ENCODE measurements at regions not wholly inside any gene's neighbourhood (a gene's known extent, or its start where the extent isn't known, plus 50 kb on each side); places are given as distances from the start of the nearest gene placed in this dataset.

DNA sequence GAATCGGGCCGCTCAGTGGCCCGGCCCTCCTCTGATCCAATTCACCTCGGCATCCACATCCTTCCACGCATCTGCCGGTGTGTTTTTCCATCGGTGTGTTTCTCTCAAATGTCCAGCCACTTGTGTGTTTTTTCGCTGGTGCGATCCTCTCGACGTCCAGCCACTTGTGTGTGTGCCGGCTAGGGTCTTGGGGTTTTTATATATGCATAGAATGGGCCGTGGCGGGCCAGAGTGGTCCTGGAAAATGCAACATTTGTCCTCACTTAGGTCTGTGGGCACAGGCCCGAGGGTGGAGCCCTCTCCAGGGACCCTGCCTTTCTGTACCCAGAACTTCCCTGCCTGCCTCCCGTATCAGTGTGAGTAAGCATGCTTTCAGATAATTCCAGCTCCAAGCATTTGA is 1106.4 kb downstream of the AMY1C start:
- no peaks in the 10 kb centered on the region for H3K4me1 ChIP-seq (ENCODE audit: insufficient read depth)
- no peak for DNase-seq (ENCODE audit: extremely low spot score)
- H3K36me3 ChIP-seq (ENCODE audit: insufficient read depth): no peaks in the 10 kb centered on the region
- 95% methylated on average over 16 of the region's 16 CpGs for WGBS
- no peak overlapping the region for H3K4me3 ChIP-seq (ENCODE audit: low read depth, low read length)
- H3K27ac ChIP-seq (ENCODE audit: low read depth): no peak overlapping the region

- Histone ChIP-seq H3K36me3 (ENCODE audit: insufficient read depth) (no peaks in the 10 kb centered on the region), H3K4me3 (ENCODE audit: low read depth, low read length) (no peak overlapping the region), H3K27ac (ENCODE audit: low read depth) (no peak overlapping the region), H3K4me1 (ENCODE audit: insufficient read depth) (no peaks in the 10 kb centered on the region)
- 94% methylated on average over 1 of the region's 1 CpG for WGBS
- DNase-seq (ENCODE audit: extremely low spot score): no peak
Measured at GRCh38 chr1:104856518-104856917, 1106.8 kb downstream of the AMY1C start.

DNA sequence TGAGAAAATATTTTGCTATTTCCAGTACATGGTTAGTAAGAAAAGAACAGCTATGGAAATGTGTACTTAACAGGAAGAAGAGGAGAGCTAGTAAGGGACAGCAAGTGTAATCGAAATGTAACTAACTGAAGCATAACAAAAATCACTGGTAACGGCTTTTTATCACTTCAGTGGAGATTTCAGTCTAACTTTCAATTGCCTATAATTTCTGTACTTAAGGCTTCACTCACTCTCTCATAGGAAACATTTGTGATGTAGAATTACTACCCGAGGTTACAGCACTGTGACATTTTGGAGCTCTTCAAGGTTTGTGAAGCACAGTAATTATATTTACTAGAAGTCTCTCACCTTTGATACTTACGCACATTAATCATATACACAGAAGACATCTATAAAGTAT is 1119.1 kb downstream of the AMY1C start:
- WGBS: 61% methylated on average over 4 of the region's 4 CpGs
- DNase-seq (ENCODE audit: extremely low spot score): no peak
- no peak overlapping the region for H3K27ac ChIP-seq (ENCODE audit: low read depth)

GRCh38 chr1:104874044-104874443 is 1124.3 kb downstream of the AMY1C start:
- H3K36me3 ChIP-seq (ENCODE audit: insufficient read depth): no peaks in the 10 kb centered on the region
- no peak overlapping the region for H3K4me3 ChIP-seq (ENCODE audit: low read depth, low read length)
- DNase-seq (ENCODE audit: extremely low spot score): no peak
- H3K4me1 ChIP-seq (ENCODE audit: insufficient read depth): no peaks in the 10 kb centered on the region
- no peak overlapping the region for H3K27ac ChIP-seq (ENCODE audit: low read depth)
- WGBS: 79% methylated on average over 6 of the region's 6 CpGs

More for the DNA sequence above, 1119.1 kb downstream of the AMY1C start:
- Histone ChIP-seq H3K4me3 (ENCODE audit: low read depth, low read length) (no peak overlapping the region), H3K36me3 (ENCODE audit: insufficient read depth) (no peaks in the 10 kb centered on the region), H3K4me1 (ENCODE audit: insufficient read depth) (no peaks in the 10 kb centered on the region)

DNA sequence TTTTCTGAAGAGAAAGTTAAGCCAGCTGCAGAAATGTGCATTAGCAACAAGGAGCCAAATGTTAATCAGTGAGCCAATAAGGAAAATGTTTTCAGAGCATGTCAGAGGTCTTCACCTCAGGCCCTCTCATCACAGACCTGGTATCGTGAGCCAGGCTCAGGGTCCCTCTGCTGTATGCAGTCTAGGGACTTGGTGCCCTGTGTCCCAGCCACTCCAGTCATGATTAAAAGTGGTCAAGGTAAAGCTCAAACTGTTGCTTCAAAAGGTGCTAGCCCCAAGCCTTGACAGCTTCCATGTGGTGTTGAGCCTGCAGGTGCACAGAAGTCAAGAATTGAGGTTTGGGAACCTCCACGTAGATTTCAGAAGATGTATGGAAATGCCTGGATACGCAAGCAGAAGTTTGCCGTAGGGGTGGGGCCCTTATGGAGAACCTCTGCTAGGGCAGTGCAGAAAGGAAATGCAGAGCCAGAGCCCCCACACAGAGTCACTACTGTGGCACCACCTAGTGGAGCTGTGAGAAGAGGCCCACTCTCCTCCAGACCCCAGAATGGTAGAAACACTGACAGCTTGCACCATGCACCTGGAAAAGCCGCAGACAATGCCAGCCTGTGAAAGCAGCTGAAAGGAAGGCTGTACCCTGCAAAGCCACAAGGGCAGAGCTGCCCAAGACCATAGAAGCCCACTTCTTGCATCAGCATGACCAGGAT is 1128.7 kb downstream of the AMY1C start:
- DNase-seq (ENCODE audit: extremely low spot score): no peak
- 74% methylated on average over 5 of the region's 5 CpGs for WGBS

DNA sequence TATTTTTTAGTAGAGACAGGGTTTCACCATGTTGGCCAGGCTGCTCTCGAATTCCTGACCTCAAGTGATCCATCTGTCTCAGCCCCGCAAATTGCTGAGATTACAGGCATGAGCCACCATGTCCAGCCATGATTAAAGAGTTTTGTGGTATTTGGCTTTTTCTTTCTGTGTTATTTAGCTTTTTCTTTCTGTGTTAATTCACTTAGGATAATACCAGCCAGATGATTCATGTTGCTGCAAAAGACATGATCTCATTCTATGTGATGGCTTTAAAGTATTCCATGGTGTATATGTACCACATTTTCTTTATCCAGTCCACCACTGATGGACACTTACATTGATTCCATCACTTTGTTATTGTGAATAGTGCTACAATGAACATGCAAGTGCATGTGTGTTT is 1135.2 kb downstream of the AMY1C start:
- no peaks in the 10 kb centered on the region for H3K4me1 ChIP-seq (ENCODE audit: insufficient read depth)
- no peak for DNase-seq (ENCODE audit: extremely low spot score)
- WGBS: 71% methylated on average over 2 of the region's 2 CpGs

More for the DNA sequence above, 1128.7 kb downstream of the AMY1C start:
- Histone ChIP-seq H3K4me1 (ENCODE audit: insufficient read depth) (no peaks in the 10 kb centered on the region), H3K36me3 (ENCODE audit: insufficient read depth) (no peaks in the 10 kb centered on the region), H3K27ac (ENCODE audit: low read depth) (no peak overlapping the region), H3K4me3 (ENCODE audit: low read depth, low read length) (no peak overlapping the region)

GRCh38 chr1:104905322-104905721 is 1155.6 kb downstream of the AMY1C start:
- H3K4me1 ChIP-seq (ENCODE audit: insufficient read depth): no peaks in the 10 kb centered on the region
- H3K36me3 ChIP-seq (ENCODE audit: insufficient read depth): no peaks in the 10 kb centered on the region
- H3K4me3 ChIP-seq (ENCODE audit: low read depth, low read length): no peak overlapping the region
- no peak overlapping the region for H3K27ac ChIP-seq (ENCODE audit: low read depth)
- WGBS: 76% methylated on average over 3 of the region's 3 CpGs
- DNase-seq (ENCODE audit: extremely low spot score): no peak

More for the DNA sequence above, 1135.2 kb downstream of the AMY1C start:
- Histone ChIP-seq H3K36me3 (ENCODE audit: insufficient read depth) (no peaks in the 10 kb centered on the region), H3K27ac (ENCODE audit: low read depth) (no peak overlapping the region), H3K4me3 (ENCODE audit: low read depth, low read length) (no peak overlapping the region)

GRCh38 chr1:104906141-104906540 is 1156.4 kb downstream of the AMY1C start:
- Histone ChIP-seq H3K27ac (ENCODE audit: low read depth) (no peak overlapping the region), H3K4me3 (ENCODE audit: low read depth, low read length) (no peak overlapping the region), H3K36me3 (ENCODE audit: insufficient read depth) (no peaks in the 10 kb centered on the region), H3K4me1 (ENCODE audit: insufficient read depth) (no peaks in the 10 kb centered on the region)
- no peak for DNase-seq (ENCODE audit: extremely low spot score)
- WGBS: 41% methylated on average over 2 of the region's 2 CpGs

DNA sequence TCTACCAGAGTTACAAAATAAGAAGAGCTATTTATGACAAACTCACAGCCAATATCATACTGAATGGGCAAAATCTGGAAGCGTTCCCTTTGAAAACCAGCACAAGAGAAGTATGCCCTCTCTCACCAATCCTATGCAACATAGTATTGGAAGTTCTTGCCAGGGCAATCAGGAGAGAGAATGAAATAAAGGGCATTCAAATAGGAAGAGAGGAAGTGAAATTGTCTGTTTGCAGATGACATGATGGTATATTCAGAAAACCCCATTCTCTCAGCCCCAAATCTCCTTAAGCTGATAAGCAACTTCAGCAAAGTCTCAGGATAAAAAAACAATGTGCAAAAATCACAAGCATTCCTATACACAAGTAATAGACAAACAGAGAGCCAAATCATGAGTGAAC is 1169.5 kb downstream of the AMY1C start:
- H3K4me1 ChIP-seq (ENCODE audit: insufficient read depth): no peaks in the 10 kb centered on the region
- H3K27ac ChIP-seq (ENCODE audit: low read depth): no peak overlapping the region
- no peaks in the 10 kb centered on the region for H3K36me3 ChIP-seq (ENCODE audit: insufficient read depth)
- DNase-seq (ENCODE audit: extremely low spot score): no peak
- no peak overlapping the region for H3K4me3 ChIP-seq (ENCODE audit: low read depth, low read length)
- WGBS: 95% methylated on average over 1 of the region's 1 CpG

GRCh38 chr1:104921525-104921924 is 1171.8 kb downstream of the AMY1C start:
- H3K4me3 ChIP-seq (ENCODE audit: low read depth, low read length): no peak overlapping the region
- H3K36me3 ChIP-seq (ENCODE audit: insufficient read depth): no peaks in the 10 kb centered on the region

DNA sequence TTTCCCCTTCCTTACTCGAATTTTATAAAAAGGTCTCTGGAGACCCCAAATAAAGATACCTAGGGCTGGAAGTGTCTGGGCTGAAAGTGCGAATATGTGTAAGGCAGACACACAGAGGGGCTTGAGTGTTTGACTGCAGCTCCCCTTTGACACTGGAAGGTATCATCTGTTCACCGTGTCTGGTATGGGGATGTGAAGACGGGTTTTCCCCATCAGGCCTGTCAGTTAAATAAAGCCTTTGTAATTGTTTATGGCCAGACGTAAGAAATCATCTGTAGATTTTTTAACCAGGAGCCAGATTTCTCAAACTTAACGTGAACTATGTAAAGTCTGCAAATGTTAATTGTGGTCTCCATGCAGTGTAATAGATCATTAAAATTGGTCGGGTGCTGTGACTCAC is 1173.4 kb downstream of the AMY1C start:
- Histone ChIP-seq H3K36me3 (ENCODE audit: insufficient read depth) (no peaks in the 10 kb centered on the region), H3K27ac (ENCODE audit: low read depth) (no peak overlapping the region), H3K4me3 (ENCODE audit: low read depth, low read length) (no peak overlapping the region), H3K4me1 (ENCODE audit: insufficient read depth) (no peaks in the 10 kb centered on the region)
- 74% methylated on average over 7 of the region's 7 CpGs for WGBS
- DNase-seq (ENCODE audit: extremely low spot score): no peak

More at GRCh38 chr1:104921525-104921924, 1171.8 kb downstream of the AMY1C start:
- Histone ChIP-seq H3K27ac (ENCODE audit: low read depth) (no peak overlapping the region), H3K4me1 (ENCODE audit: insufficient read depth) (no peaks in the 10 kb centered on the region)
- DNase-seq (ENCODE audit: extremely low spot score): no peak

DNA sequence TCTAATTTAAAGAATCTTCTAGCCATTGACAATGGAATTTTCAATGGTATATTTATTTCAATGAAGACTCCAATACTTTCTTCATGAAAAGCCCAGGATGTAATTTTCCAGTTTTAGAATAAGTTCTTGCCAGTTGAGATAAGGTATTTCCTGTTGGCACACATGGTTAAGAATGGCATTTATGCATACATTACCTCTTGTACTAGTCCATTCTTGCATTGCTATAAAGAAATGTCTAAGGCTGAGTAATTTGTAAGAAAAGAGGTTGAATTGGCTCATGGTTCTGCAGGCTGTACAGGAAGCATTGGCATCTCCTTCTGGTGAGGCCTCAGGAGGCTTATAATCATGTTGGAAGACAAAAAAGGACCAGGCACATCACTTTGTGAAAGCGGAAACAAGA is 1179.6 kb downstream of the AMY1C start:
- H3K27ac ChIP-seq (ENCODE audit: low read depth): no peak overlapping the region
- DNase-seq (ENCODE audit: extremely low spot score): no peak
- WGBS: 94% methylated on average over 1 of the region's 1 CpG
- no peaks in the 10 kb centered on the region for H3K36me3 ChIP-seq (ENCODE audit: insufficient read depth)
- H3K4me3 ChIP-seq (ENCODE audit: low read depth, low read length): no peak overlapping the region
- H3K4me1 ChIP-seq (ENCODE audit: insufficient read depth): no peaks in the 10 kb centered on the region

GRCh38 chr1:104932030-104932915 is 1182.6 kb downstream of the AMY1C start:
- no peak for DNase-seq (ENCODE audit: extremely low spot score)
- H3K27ac ChIP-seq (ENCODE audit: low read depth): no peak overlapping the region
- no peaks in the 10 kb centered on the region for H3K36me3 ChIP-seq (ENCODE audit: insufficient read depth)
- WGBS: 82% methylated on average over 13 of the region's 13 CpGs
- H3K4me3 ChIP-seq (ENCODE audit: low read depth, low read length): no peak overlapping the region
- H3K4me1 ChIP-seq (ENCODE audit: insufficient read depth): no peaks in the 10 kb centered on the region

Data from urinary bladder (tissue), 3 donors.